HG02885 (cell line): ENCODE measurements at regions not wholly inside any gene's neighbourhood (a gene's known extent, or its start where the extent isn't known, plus 50 kb on each side); places are given as distances from the start of the nearest gene placed in this dataset.
"Not testable (repeated sequence)": the region's sequence is repeated elsewhere in the genome, so short reads cannot be mapped to it uniquely, and the experiment has no call there.

Source experiments
- ATAC-seq: cut with Tn5 transposase; IDR thresholded peaks from one replicate; pipeline ENCODE4 v1.9.1; 2021; ENCODE audit warnings: mild to moderate bottlenecking; ENCODE audit not compliant: unreplicated experiment, poor library complexity

DNA sequence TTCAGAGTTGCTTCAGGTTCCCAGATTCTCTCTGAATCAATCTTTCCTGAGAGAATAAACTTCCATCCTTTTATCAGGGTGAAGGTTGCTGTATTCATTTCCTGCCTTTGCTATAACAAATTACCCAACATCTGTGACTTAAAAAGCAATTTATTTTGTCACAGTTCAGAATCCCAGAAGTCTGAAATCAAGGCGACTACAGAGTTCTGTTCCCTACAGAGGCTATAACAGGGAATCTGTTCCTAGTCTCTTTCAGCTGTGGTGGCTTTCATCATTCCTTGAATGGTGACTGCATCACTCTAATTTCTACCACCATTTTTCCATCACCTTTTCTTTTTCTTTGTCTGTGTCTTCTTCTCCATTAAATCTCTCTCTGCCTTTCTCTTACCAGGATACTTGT, 459.3 kb upstream of the PRR20A start:
- no peak for ATAC-seq

DNA sequence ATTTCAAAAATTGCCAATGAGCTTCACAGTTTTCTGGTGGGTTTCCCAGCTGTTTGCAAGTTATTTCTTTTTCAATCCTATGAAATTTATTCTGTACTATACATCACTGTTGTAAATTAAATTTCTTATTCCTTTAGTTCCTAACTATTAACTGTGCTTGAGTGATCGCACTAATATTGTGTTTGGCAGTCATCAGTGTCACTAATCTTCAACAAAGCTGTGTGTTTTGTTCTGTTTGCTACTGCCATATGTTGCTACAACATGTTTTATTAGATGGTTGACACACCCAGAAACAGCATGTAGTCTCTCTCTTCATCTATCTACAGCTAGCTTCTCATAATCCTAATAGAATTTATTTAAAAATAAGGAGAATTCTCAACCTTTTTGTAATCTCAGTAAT, 453.6 kb upstream of the PRR20A start:
- ATAC-seq, result no peak

DNA sequence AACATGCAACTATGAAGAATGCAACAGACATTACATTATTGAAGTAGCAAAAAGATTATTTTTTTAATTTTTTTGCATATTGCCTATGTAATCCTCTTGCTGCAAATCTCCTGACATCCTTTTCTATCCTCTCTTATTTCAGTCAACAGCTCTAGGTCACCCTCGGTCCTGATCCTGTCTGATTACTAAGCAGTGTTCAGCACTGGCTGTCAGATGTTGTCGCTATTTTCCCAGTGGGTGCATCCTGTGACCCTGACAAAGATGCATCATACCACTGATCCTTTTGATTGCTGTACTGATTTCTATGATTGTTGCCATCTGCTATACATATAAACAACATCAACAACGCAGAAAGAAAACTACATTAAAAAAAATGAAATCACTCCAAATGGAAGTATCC, 443.7 kb upstream of the PRR20A start:
- no peak for ATAC-seq

DNA sequence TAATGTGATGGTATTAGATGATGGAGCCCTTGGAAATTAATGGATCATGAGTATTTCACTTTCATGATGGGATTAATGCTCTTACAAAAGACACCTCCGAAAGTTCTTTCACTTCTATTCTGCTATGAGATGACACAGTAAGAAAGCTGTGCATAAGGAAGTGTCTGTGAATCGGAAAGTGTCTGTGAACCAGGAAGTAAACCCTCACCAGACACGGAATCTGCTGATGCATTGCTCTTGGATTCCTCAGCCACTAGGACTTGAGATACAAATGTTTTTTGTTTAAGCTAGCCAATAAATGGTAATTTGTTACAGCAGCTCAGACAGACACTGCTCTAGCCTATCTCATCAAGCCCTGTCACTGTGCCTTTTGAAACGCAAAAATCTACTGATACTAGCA, 440.4 kb upstream of the PRR20A start:
- no peak for ATAC-seq

DNA sequence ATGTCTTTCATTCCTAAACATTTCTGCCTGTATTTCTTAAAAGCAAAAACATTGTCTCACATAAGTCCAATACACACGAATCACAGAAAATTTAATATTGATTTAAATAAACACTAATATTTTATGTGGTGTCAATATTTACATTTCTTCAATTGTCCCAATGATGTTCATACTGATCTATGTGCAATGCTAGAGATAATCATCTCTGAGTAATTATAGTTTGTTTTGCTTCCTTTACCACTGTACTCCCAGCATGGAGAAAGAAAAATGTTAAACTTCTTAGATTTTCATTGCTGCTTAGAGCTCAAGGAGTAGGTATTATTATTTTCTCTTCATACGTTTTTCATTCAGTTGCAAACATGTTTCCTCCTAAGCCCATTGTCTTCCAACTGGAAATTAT, 434.2 kb upstream of the PRR20A start:
- no peak for ATAC-seq

DNA sequence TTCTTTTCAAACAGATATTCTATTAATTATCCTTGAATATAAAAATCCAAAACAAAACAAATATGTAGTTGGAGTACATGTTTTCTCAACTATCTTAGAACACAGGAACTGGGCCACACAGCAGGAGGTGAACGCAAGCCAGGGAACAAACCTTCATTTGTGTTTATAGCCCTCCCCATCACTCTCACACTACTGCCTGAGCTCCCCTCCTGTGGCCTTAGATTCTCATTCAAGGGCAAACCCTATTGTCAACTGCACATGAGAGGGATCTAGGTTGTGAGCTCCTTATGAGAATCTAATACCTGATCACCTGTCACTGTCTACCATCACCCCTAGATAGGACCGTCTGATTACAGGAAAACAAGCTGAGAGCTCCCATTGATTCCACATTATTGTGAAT, 427.1 kb upstream of the PRR20A start:
- ATAC-seq, result no peak

DNA sequence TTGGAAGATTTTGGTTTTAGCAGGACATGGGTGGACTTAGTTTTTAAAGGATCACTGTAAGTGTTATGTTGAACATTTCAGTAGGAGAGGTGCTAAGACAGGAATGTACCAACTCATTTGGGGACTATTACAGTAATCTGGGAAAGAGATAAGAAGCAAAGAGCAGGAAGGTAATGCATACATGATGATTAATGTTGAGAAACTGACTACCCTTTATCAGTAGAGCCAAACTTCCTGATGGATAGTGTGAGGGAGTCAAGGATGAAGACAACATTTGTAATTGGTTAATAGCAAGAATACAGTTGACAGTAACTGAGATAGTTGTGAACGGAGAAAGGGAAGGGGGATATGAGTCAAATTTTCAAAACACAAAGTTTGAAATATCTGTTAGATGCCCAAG, 421.9 kb upstream of the PRR20A start:
- no peak for ATAC-seq

DNA sequence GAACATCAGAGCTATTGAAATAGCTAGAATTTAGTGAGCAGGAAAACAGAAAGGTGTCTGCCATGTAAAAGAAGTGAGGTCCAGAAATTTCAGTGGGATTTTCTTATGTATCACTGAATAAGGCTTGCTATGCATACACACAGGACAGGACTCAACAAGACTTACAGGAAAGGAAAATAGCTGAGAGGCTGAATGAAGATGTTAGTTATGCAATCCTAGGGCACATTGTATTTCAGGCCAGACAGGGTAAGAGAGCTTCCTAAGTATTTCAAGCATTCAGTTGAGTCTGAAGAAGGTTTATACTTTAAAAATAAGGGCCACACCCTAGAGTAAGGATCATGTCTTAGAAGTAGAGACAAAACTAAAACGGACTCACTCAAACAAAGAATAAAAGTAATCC, 419.9 kb upstream of the PRR20A start:
- ATAC-seq, result no peak

DNA sequence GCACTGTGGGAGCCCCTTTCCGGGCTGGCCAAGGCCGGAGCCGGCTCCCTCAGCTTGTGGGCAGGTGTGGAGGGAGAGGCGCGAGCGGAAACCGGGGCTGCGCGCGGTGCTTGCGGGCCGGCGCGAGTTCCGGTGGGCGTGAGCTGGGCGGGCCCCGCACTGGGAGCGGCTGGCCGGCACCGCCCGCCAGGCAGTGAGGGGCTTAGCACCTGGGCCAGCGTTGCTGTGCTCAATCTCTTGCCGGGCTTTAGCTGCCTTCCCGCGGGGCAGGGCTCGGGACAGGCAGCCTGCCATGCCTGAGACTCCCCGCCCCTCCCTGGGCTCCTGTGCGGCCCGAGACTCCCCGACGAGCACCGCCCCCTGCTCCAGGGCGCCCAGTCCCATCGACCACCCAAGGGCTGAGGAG, 405.2 kb upstream of the PRR20A start:
- no peak for ATAC-seq

DNA sequence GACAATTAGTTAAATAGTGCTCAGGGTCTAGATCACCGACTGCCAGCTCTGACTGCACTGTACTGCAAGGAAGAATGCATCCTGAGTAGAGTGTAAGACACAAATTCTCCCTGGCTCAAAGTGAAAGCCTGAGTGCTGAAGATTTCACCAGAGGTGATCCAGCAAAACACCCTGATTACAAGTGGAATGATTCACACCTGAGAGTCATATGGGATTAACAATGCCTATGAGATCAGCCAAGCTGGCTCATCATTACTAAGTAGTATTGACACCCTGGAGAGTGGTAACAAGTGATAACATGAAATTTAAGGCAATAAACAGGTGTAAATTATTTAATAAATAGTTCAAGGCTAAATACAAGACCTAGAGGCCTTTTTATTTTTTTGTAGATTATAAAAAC, 403.8 kb upstream of the PRR20A start:
- ATAC-seq, result no peak

DNA sequence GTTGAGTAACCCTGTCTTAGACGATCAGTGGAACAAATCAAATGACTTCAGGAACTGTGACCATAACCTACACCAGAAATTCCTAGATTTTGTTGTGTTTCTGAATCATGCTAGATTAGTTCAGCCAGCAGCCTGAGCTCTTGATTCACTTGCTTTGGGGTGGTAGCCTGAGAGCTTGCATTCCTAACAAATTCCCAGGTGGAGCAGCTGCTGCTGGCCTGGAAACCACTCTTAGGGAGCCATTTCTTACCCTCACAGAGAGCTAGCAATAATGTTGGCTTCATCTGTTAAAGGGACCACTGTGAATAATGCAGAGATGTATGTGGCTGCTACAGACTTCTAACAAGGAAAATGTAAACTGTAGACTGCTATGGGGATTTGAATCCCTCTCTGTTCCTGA, 388.1 kb upstream of the PRR20A start:
- no peak for ATAC-seq

DNA sequence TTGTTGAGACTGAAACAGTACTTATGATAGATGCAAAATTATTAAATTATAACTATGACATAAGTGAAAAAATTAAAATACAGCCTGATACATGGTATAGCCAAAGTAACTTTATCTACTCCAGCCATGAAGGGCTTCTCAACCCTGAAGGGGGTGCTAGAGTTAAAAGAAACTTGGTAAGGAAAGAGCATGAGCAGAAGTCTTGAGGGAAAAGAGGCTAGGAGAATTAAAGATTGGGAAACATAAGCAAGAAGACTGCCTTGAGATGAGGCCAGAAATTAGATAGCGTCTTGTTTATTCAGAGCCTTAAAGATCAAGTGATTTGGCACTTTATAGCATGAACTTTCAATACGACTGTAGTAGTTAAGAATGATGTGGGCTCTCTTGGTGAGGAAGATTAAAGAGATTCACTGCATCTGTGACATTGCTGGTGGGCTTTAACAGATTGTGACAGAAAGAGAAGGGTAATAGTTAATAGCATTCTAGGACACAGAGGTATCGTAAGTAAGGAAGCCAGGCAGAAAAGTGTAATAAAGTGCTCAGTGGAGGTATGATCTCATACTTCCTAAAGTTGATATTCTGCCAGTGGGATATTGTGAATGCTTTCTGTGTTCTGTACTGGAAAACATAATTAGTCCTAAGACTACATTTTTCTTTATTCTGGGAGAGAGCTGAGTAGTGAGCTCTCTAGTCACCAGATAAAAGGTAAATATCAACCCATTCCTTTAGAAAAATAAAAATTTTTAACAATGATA, 385.4 kb upstream of the PRR20A start:
- ATAC-seq, result no peak

DNA sequence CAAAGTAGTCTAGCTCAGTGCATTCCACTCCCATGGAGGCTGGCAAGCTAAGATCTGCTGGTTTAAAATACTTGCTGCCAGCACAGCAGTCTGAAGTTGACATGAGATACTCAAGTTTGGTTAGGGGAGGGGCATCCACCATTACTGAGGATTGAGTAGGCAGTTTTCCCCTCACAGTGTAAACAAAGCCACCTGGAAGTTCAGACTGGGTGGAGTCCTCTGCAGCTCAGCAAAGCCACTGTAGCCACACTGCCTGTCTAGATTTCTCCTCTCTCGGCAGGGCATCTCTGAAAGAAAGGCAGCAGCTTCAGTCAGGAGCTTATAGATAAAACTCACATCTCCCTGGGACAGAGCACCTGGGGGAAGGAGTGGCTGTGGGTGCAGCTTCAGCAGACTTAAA, 377.4 kb upstream of the PRR20A start:
- ATAC-seq, result not testable (repeated sequence)

DNA sequence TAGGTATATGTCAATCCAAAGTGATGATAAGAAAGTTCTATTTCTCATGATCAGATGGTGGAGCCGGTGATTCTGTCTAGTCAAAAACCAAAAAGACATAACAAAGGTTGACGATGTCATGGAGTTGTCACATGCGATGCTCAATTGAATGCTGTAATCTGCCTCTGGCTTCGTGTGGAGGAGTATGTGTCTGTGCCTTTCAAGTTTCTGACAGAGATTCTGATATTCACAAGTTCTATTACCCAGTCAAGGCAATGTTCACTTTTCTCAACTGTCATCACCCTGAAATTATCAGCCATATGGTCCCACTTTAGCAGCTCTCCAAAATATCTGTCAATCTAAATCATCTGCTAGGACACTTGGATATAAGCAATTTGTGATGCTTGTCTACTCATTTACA, 367.6 kb upstream of the PRR20A start:
- ATAC-seq, result no peak

DNA sequence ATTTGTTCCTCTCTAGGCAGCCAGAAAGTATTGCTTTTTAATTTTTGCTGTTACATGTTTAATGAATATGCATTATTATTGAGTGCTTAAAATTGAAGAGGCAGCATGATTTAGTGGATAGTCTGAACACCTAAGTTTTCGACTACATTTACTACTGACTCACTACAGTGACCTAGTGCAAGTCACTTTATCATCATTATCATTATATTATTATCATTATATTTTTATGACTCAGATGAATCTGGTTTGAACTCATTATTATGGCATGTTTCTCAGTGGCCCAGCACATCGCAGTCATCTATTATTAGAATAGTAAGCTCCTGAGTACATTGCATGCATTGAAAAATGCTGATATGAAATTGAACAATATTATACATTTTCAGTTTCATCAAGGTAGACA, 351.2 kb upstream of the PRR20A start:
- no peak for ATAC-seq

DNA sequence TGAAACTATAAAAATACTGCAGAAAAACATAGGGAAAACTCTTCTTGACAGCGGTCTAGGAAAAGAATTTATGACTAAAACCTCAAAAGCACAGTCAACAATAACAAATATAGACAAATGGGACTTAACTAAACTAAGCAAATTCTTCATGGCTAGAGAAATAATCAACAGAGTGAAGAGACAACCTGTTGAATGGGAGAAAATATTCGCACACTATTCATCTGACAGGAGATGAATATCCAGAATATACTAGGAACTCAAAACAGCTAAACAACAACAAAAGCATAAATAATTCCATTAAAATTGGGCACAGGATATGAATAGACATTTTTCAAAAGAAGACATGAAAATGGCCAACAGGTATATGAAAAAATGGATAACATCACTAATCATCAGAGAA, 303.6 kb upstream of the PRR20A start:
- ATAC-seq, result no peak

DNA sequence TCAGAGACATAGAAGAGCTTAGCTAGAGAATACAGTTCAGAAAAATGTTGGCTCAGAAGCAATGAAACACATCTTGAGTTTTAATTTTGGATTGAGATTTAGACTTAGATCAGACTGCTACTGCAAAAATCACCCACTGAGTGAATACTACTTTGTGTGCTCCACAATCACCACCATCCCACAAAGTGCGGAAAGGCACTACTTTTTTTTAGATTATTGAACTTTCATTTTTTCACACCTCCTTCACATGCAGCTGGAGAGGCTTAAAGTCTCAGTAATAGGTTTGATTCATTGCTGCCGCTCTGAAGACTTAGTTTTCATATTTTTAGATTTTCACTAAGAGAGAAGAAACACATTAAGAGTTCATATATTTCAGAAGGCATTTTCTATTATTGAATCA, 289.9 kb upstream of the PRR20A start:
- ATAC-seq, result no peak

DNA sequence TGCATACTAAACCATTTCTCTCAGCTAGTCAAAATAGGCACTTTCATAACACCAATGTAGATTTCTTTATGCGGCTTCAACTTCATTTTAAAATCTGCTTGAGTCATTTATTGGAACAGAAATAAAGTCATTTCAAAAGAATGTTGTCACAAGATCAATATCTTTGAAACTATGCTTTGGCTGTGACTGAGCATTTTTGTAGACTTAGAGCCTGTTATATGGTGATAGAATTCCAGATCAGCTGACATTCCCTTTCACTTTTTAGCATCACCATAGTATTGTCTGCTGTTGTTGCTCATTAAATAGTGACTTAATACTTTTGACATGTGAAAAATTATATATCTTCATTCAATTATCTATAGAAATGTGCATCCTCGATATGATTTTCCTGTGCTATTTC, 279.2 kb upstream of the PRR20A start:
- ATAC-seq, result no peak

DNA sequence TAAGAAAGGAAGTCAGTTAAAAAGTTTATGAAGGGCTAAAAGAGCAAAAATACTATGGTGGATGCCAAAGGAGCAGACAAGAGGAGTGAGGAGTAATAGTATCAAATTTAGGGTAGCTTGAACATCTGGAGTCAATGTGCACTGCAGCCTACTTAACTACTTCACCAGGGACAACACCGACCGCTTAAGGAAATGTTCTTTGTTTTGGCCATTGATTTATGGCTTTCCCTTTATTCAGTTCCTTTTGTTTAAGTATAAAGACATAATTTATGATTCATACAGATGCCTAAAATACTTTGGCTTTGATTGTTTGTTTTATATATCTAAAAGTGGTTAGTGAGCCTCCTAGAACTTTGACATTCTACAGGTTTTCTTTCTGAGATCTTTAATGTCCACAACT, 276.3 kb upstream of the PRR20A start:
- ATAC-seq, result no peak

DNA sequence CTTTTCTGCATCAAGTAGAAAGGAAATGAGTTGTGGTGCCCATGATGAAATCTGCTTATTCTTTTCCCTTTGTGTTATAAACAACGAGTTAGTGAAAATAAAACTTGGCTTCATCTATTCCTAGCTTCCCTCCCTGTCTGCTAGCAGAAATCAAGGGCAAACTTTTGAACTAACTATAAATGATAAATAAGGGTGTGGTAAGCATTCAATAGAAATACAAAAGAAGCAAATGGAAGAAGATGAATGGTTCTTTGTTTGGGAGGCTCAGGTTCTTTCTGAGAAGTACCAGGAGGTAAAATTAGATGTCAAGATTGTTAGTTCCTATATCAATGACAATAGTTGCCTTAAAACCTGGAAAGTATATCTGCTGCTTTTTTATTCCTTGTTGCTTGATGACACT, 275.3 kb upstream of the PRR20A start:
- no peak for ATAC-seq

DNA sequence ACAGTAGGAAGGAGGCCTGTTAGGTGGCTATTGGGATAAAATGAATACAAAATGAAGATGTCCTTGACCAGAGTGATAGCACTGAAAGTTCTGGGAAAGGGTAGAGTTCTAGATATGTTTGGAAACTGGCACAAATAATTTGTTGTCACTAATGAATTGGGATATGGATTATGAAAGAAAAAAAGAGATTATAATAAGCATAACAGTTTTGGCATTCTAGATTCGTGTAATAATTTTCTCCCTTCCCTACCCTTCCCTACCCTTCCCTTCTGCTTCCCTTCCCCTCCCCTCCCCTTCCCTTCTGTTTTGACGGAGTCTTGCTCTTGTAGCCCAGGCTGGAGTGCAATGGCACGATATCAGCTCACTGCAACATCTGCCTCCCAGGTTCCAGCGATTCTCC, 271.0 kb upstream of the PRR20A start:
- no peak for ATAC-seq

DNA sequence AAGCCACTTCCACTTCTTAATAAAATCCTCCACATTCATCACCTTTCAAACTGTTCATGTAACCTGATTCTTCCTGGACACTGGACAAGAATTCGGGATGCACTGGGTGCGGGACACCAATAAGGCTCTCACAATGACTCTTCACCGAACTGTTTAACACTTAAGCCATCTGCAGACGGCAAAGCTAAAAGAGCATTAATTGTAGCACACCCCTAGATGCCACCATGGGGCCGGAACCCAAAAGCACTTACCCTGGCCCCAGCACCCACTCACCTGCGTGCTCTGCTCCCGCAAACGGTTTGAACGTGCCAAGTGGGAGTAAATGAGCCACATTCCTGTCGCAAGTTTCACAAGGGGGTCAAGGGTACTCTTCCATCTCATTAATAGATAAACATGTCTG, 254.3 kb upstream of the PRR20A start:
- no peak for ATAC-seq

DNA sequence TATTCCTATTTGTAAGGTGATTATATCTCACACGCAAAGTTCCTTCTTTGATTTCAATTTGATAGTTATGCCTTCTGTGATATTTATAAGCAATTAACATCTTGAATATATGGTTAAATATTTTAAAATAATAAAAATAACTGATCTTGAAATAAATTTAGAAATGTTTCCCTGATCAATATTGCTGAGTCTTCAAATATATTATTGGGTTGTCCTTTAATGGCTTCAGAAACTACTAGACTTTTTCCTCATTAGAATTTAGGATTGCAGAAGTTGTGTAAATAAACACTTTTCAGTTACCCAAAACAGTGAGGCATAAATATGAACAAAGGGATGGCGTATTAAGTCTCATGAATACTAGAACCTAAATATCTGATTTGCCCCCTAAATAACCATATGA, 252.3 kb upstream of the PRR20A start:
- ATAC-seq, result no peak
